Mesendoderm (in vitro differentiated cells): ENCODE measurements at regions not wholly inside any gene's neighbourhood (a gene's known extent, or its start where the extent isn't known, plus 50 kb on each side); places are given as distances from the start of the nearest gene placed in this dataset.

Experiments used
- DNase-seq: peaks from one replicate; pipeline ENCODE4 v3.0.0; 2013
- H2AK5ac ChIP-seq: 2 replicates; pipeline ENCODE4 v1.6.1; 2013; ENCODE audit warnings: low read length, inconsistent platforms
- H2BK120ac ChIP-seq: 2 replicates; pipeline ENCODE4 v1.6.1; 2013; ENCODE audit warnings: low read depth, mild to moderate bottlenecking, low read length, moderate library complexity, mixed read lengths
- H2BK15ac ChIP-seq: replicated peaks from 2 replicates; pipeline ENCODE4 v1.6.1; 2013; ENCODE audit warnings: low read depth, mild to moderate bottlenecking, moderate library complexity
- H2BK5ac ChIP-seq: 2 replicates; pipeline ENCODE4 v1.6.1; 2013; ENCODE audit warnings: low read length, inconsistent platforms
- H3K18ac ChIP-seq: 2 replicates; pipeline ENCODE4 v1.6.1; 2013; ENCODE audit warnings: mild to moderate bottlenecking, low read length, mixed read lengths
- H3K23ac ChIP-seq: one replicate; pipeline ENCODE4 v1.6.1; 2013; ENCODE audit warnings: low read length
- H3K27ac ChIP-seq: 2 replicates; pipeline ENCODE4 v1.5.1; 2013; ENCODE audit warnings: low read depth, mild to moderate bottlenecking, inconsistent platforms, low read length, moderate library complexity
- H3K27me3 ChIP-seq: 2 replicates; pipeline ENCODE4 v1.6.1; 2013; ENCODE audit warnings: low read length, control low read depth, mild to moderate bottlenecking, inconsistent platforms; ENCODE audit not compliant: insufficient read depth, poor library complexity
- H3K36me3 ChIP-seq: 2 replicates; pipeline ENCODE4 v1.6.1; 2013; ENCODE audit warnings: low read length, inconsistent platforms; ENCODE audit not compliant: control insufficient read depth, insufficient read depth
- H3K4ac ChIP-seq: one replicate; pipeline ENCODE4 v1.6.1; 2013; ENCODE audit warnings: low read depth, mild to moderate bottlenecking, low read length, moderate library complexity
- H3K4me1 ChIP-seq: 2 replicates; pipeline ENCODE4 v1.6.1; 2013; ENCODE audit warnings: low read depth, low read length, inconsistent platforms; ENCODE audit not compliant: control insufficient read depth
- H3K4me2 ChIP-seq: 2 replicates; pipeline ENCODE4 v1.6.1; 2013; ENCODE audit warnings: low read length
- H3K4me3 ChIP-seq: 2 replicates; pipeline ENCODE4 v1.5.1; 2013; ENCODE audit warnings: mild to moderate bottlenecking, low read length
- H3K56ac ChIP-seq: one replicate; pipeline ENCODE4 v1.6.1; 2013; ENCODE audit warnings: low read length
- H3K79me1 ChIP-seq: 2 replicates; pipeline ENCODE4 v1.6.1; 2013; ENCODE audit warnings: low read length, inconsistent platforms
- H3K79me2 ChIP-seq: 2 replicates; pipeline ENCODE4 v1.6.1; 2013; ENCODE audit warnings: mild to moderate bottlenecking, low read length; ENCODE audit not compliant: control insufficient read depth, insufficient read depth
- H3K9ac ChIP-seq: 2 replicates; pipeline ENCODE4 v1.6.1; 2013; ENCODE audit warnings: low read length, inconsistent platforms
- H4K5ac ChIP-seq: one replicate; pipeline ENCODE4 v1.6.1; 2013; ENCODE audit warnings: low read length
- H4K8ac ChIP-seq: one replicate; pipeline ENCODE4 v1.6.1; 2013; ENCODE audit warnings: low read depth, mild to moderate bottlenecking, control low read depth, low read length, moderate library complexity
- WGBS: extraction: QIAGEN DNeasy Blood & Tissue Kit; methylation state at CpG from one replicate; pipeline ENCODE4 v1.1.7; 2013; ENCODE audit warnings: low lambda C conversion rate, missing lambda C conversion rate; ENCODE audit not compliant: insufficient coverage; ENCODE audit errors: extremely low coverage; 5-methylcytosine and 5-hydroxymethylcytosine counted together

DNA sequence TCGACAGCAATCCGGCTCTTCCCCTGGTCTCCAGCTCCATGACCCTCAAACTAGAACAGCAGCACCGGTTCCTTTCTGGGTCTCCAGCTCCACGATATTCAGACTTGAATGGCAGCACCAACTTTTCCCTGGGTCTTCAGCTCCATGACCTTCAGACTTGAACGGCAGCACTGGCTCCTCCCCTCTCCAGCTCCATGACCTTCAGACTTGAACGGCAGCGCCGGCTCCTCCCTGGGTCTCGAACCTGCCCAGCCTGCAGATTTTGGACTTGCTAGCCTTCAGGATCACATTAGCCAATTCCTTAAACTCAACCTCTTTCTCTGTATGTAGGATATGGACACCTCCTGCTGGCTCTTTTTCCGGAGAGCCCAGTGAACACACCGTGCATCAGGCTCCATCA, 350.9 kb downstream of the PREX1 start:
- Histone ChIP-seq H3K9ac (no peak overlapping the region), H3K27me3 (no peaks in the 10 kb centered on the region), H3K4ac (no peak overlapping the region), H3K36me3 (no peaks in the 10 kb centered on the region), H3K23ac (no peak overlapping the region), H3K4me1 (no peaks in the 10 kb centered on the region), H3K79me1 (no peaks in the 10 kb centered on the region), H3K4me2 (no peak overlapping the region), H3K79me2 (no peaks in the 10 kb centered on the region), H3K27ac (no peak overlapping the region), H2BK120ac (no peak overlapping the region), H3K4me3 (no peak overlapping the region), H2BK5ac (no peak overlapping the region), H3K18ac (no peak overlapping the region), H4K5ac (no peak overlapping the region), H4K8ac (no peak overlapping the region), H2BK15ac (no peak overlapping the region), H2AK5ac (no peak overlapping the region), H3K56ac (no peak overlapping the region)
- DNase-seq = no peak
- WGBS = no CpG with 5 or more reads among the region's 11 CpGs

DNA sequence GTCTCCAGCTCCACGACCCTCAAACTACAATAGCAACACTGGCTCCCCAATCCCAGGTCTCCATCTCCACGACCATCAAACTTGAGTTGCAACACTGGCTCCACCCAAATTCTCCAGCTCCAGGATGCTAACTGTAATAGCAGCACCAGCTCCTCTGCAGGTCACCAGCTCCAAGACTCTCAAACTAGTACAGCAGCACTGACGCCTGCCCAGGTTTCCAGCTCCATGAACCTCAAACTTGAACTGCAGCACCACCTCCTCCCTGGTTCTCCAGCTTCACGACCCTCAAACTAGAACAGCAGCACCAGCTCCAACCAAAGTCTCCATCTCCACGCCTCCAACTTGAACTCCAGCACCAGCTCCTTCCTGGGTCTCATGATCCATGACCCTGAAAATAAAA, 353.8 kb downstream of the PREX1 start:
- Histone ChIP-seq H3K4me1 (no peaks in the 10 kb centered on the region), H3K4me2 (no peak overlapping the region), H3K36me3 (no peaks in the 10 kb centered on the region), H3K9ac (no peak overlapping the region), H3K23ac (no peak overlapping the region), H2BK120ac (no peak overlapping the region), H4K8ac (no peak overlapping the region), H3K79me2 (no peaks in the 10 kb centered on the region), H3K4me3 (no peak overlapping the region), H4K5ac (no peak overlapping the region), H3K27ac (no peak overlapping the region), H2BK15ac (no peak overlapping the region), H3K79me1 (no peaks in the 10 kb centered on the region), H3K4ac (no peak overlapping the region), H3K18ac (no peak overlapping the region), H3K56ac (no peak overlapping the region), H2BK5ac (no peak overlapping the region), H2AK5ac (no peak overlapping the region), H3K27me3 (no peaks in the 10 kb centered on the region)
- no CpG with 5 or more reads among the region's 5 CpGs for WGBS
- no peak for DNase-seq

GRCh38 chr20:48471759-48472408, 355.9 kb downstream of the PREX1 start:
- no peak overlapping the region for H2BK120ac ChIP-seq
- H3K79me1 ChIP-seq = no peaks in the 10 kb centered on the region
- H4K8ac ChIP-seq = no peak overlapping the region
- DNase-seq = no peak
- H2AK5ac ChIP-seq = no peak overlapping the region
- H2BK5ac ChIP-seq = no peak overlapping the region
- no peaks in the 10 kb centered on the region for H3K27me3 ChIP-seq
- no peak overlapping the region for H3K56ac ChIP-seq
- no peak overlapping the region for H3K4me3 ChIP-seq
- H3K23ac ChIP-seq = no peak overlapping the region
- H3K18ac ChIP-seq = no peak overlapping the region
- WGBS = no CpG with 5 or more reads among the region's 9 CpGs
- no peaks in the 10 kb centered on the region for H3K79me2 ChIP-seq
- no peak overlapping the region for H3K27ac ChIP-seq
- H3K4me2 ChIP-seq = no peak overlapping the region
- no peak overlapping the region for H2BK15ac ChIP-seq
- no peak overlapping the region for H3K4ac ChIP-seq
- no peaks in the 10 kb centered on the region for H3K4me1 ChIP-seq
- no peak overlapping the region for H3K9ac ChIP-seq
- H3K36me3 ChIP-seq = no peaks in the 10 kb centered on the region
- H4K5ac ChIP-seq = no peak overlapping the region

GRCh38 chr20:48471176-48471575, 356.6 kb downstream of the PREX1 start:
- Histone ChIP-seq H2BK15ac (no peak overlapping the region), H3K4me3 (no peak overlapping the region), H3K79me2 (no peaks in the 10 kb centered on the region), H2AK5ac (no peak overlapping the region), H3K27ac (no peak overlapping the region), H4K8ac (no peak overlapping the region), H2BK120ac (no peak overlapping the region), H3K18ac (no peak overlapping the region), H3K4ac (no peak overlapping the region), H3K4me1 (no peaks in the 10 kb centered on the region), H3K4me2 (no peak overlapping the region), H3K27me3 (no peaks in the 10 kb centered on the region), H4K5ac (no peak overlapping the region), H3K79me1 (no peaks in the 10 kb centered on the region), H3K56ac (no peak overlapping the region), H3K36me3 (no peaks in the 10 kb centered on the region), H3K9ac (no peak overlapping the region), H2BK5ac (no peak overlapping the region), H3K23ac (no peak overlapping the region)
- WGBS = no CpG with 5 or more reads among the region's 5 CpGs
- no peak for DNase-seq

DNA sequence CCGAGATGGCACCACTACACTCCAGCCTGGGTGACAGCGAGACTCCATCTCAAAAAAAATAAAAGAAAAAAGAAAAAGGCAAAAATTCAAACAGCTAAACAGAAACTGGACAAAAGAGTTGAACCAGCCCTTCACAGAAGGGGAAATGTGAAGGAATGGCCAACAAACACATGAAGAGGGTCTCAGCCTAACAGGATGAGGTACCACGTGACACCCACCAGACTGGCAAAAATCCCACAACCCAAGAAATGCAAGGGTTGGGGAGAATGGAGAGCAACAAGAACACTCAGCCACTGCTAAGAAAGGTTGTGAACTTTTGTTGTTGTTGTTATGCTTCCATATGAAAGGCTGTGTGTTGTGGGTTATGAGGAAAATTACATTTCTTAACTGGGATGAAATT, 357.7 kb downstream of the PREX1 start:
- H3K4me3 ChIP-seq = no peak overlapping the region
- no peak overlapping the region for H4K5ac ChIP-seq
- H3K27me3 ChIP-seq = no peaks in the 10 kb centered on the region
- no peak overlapping the region for H3K18ac ChIP-seq
- DNase-seq = no peak
- no peak overlapping the region for H2BK120ac ChIP-seq
- H3K79me2 ChIP-seq = no peaks in the 10 kb centered on the region
- no peak overlapping the region for H3K27ac ChIP-seq
- H4K8ac ChIP-seq = no peak overlapping the region
- H2BK15ac ChIP-seq = no peak overlapping the region
- H3K4ac ChIP-seq = no peak overlapping the region
- no peak overlapping the region for H3K56ac ChIP-seq
- H2BK5ac ChIP-seq = no peak overlapping the region
- H3K9ac ChIP-seq = no peak overlapping the region
- no peak overlapping the region for H3K23ac ChIP-seq
- no peak overlapping the region for H2AK5ac ChIP-seq
- H3K4me2 ChIP-seq = no peak overlapping the region
- WGBS = no CpG with 5 or more reads among the region's 3 CpGs
- H3K4me1 ChIP-seq = no peaks in the 10 kb centered on the region
- no peaks in the 10 kb centered on the region for H3K79me1 ChIP-seq
- no peaks in the 10 kb centered on the region for H3K36me3 ChIP-seq

DNA sequence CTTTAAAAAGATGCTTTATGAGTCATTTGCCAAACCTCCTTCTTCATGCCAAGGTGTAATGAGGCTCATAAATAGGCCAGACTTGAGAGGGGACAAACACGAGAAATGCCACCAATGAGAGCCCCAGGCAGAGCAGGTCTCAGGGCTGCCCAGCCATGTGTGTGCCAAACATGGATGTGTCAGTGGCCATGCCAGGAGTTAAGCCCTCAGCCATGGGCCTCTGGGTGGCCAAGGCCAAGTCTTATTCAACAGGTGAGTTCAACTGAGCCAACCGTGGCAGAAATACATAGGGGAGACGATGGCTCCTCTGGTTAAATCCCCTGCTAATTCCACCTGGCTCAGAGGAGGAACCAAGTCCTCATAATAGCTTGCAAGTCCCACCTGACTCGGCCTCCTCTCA, 358.8 kb downstream of the PREX1 start:
- Histone ChIP-seq H2BK120ac (no peak overlapping the region), H2BK15ac (no peak overlapping the region)
- no peak for DNase-seq

More for the DNA sequence above, 358.8 kb downstream of the PREX1 start:
- WGBS = no CpG with 5 or more reads among the region's 4 CpGs
- Histone ChIP-seq H3K9ac (no peak overlapping the region), H2BK5ac (no peak overlapping the region), H3K79me2 (no peaks in the 10 kb centered on the region), H3K79me1 (no peaks in the 10 kb centered on the region), H3K27me3 (no peaks in the 10 kb centered on the region), H3K4me1 (no peaks in the 10 kb centered on the region), H3K4ac (no peak overlapping the region), H3K36me3 (no peaks in the 10 kb centered on the region), H4K8ac (no peak overlapping the region), H2AK5ac (no peak overlapping the region), H3K18ac (no peak overlapping the region), H3K4me2 (no peak overlapping the region), H3K4me3 (no peak overlapping the region), H3K23ac (no peak overlapping the region), H4K5ac (no peak overlapping the region), H3K56ac (no peak overlapping the region), H3K27ac (no peak overlapping the region)
